Kidney epithelial cell (primary cell): ENCODE measurements at regions not wholly inside any gene's neighbourhood (a gene's known extent, or its start where the extent isn't known, plus 50 kb on each side); places are given as distances from the start of the nearest gene placed in this dataset.
A peak's percentile ranks its signal among the peaks of the same experiment; 100 is the strongest.

Source experiments
- DNase-seq: peaks from one replicate; pipeline ENCODE4 v3.0.0-alpha.2; 2010; ENCODE audit warnings: low read depth
- H3K27me3 ChIP-seq: 2 replicates; pipeline ENCODE4 v1.6.0; 2011; ENCODE audit warnings: low read length; ENCODE audit not compliant: control insufficient read depth, insufficient read depth
- H3K36me3 ChIP-seq: 2 replicates; pipeline ENCODE4 v1.5.1; 2011; ENCODE audit warnings: low read length; ENCODE audit not compliant: control insufficient read depth, insufficient read depth
- H3K4me3 ChIP-seq: 2 replicates; pipeline ENCODE4 v1.5.1; 2011; ENCODE audit warnings: low read depth, mild to moderate bottlenecking, control low read depth, low read length
- CTCF ChIP-seq: IDR thresholded peaks from 2 replicates; pipeline ENCODE4 v1.5.1; 2011; ENCODE audit warnings: mild to moderate bottlenecking, moderate library complexity, low read length, control low read depth, inconsistent platforms; ENCODE audit not compliant: insufficient read depth, poor library complexity, severe bottlenecking

- DNase-seq: no peak
- no peaks in the 10 kb centered on the region for H3K27me3 ChIP-seq
- no peak for TF ChIP-seq CTCF
These were observed 208.7 kb downstream of the LMX1A start for GRCh38 chr1:165147799-165148198.

GRCh38 chr1:165144757-165145397 is 211.6 kb downstream of the LMX1A start:
- Histone ChIP-seq H3K4me3 (no peak overlapping the region), H3K36me3 (no peaks in the 10 kb centered on the region), H3K27me3 (no peaks in the 10 kb centered on the region)
- DNase-seq: no peak
- TF ChIP-seq CTCF: peak; percentile 68

More at GRCh38 chr1:165147799-165148198, 208.7 kb downstream of the LMX1A start:
- H3K36me3 ChIP-seq: no peaks in the 10 kb centered on the region
- H3K4me3 ChIP-seq: no peak overlapping the region

GRCh38 chr1:165143437-165144065 is 213.0 kb downstream of the LMX1A start:
- no peaks in the 10 kb centered on the region for H3K27me3 ChIP-seq

GRCh38 chr1:165138960-165139359 is 217.6 kb downstream of the LMX1A start:
- H3K36me3 ChIP-seq: no peaks in the 10 kb centered on the region
- no peak for DNase-seq
- no peak for TF ChIP-seq CTCF
- H3K4me3 ChIP-seq: no peak overlapping the region
- no peaks in the 10 kb centered on the region for H3K27me3 ChIP-seq

More at GRCh38 chr1:165143437-165144065, 213.0 kb downstream of the LMX1A start:
- H3K36me3 ChIP-seq: no peaks in the 10 kb centered on the region
- no peak overlapping the region for H3K4me3 ChIP-seq
- no peak for DNase-seq
- peak; percentile 60 for TF ChIP-seq CTCF

GRCh38 chr1:165137551-165138316 is 218.8 kb downstream of the LMX1A start:
- H3K27me3 ChIP-seq: no peaks in the 10 kb centered on the region
- H3K4me3 ChIP-seq: no peak overlapping the region
- H3K36me3 ChIP-seq: no peaks in the 10 kb centered on the region
- no peak for DNase-seq
- TF ChIP-seq CTCF: no peak
